ENCODE measurements at regions not wholly inside any gene's neighbourhood (a gene's known extent, or its start where the extent isn't known, plus 50 kb on each side); places are given as distances from the start of the nearest gene placed in this dataset.
"Not testable (repeated sequence)": the region's sequence is repeated elsewhere in the genome, so short reads cannot be mapped to it uniquely, and the experiment has no call there.

- Histone ChIP-seq H3K36me3 (no peaks in the 10 kb centered on the region), H3K9me3 (no peaks in the 10 kb centered on the region), H3K4me3 (no peak overlapping the region), H3K4me1 (no peaks in the 10 kb centered on the region), H3K27ac (no peak overlapping the region), H3K27me3 (no peaks in the 10 kb centered on the region), H3K9ac (ENCODE audit: low read depth in 2 of 2, low read length in 2 of 2) (no peak overlapping the region)
- intact Hi-C loops (cut with DNase I) = no loop called here
- peak; percentile 10 for DNase-seq
- TF ChIP-seq CTCF (IDR thresholded peaks at IDR 0.05) = no peak
Measured at GRCh38 chr5:135740475-135740874, 94.0 kb upstream of the SLC25A48 start.

DNA sequence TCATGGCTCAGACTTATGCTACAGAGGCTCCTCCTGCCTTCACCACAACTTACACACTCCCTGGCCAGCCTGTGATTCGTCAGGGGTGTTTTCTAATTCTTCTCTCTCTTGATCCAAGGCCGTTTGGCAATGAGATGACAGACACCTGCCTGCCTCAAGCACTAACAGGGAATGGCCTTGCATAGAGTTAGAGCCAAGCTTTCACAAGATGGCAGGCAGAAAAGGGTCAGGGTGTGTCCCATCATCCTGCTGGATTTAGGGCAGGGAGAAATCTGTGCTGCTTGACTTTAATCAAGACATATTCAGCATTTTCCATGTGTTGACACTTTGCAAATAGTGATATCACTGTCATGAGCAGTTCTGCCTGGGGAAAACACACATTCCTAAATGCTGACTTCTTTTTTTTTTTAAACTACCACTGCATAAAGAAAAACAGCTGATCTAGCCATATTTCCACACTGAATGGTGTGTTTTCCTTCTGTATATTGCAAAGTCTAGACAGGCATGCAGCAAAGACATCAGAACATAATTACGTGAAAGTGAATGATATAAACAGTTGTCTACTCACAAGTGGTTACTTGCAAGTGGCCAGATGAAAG, 95.0 kb upstream of the SLC25A48 start:
- DNase-seq = peak; percentile 14
- Histone ChIP-seq H3K4me1 (no peaks in the 10 kb centered on the region), H3K9me3 (no peaks in the 10 kb centered on the region), H3K27me3 (no peaks in the 10 kb centered on the region), H3K9ac (ENCODE audit: low read depth in 2 of 2, low read length in 2 of 2) (no peak overlapping the region), H3K27ac (no peak overlapping the region), H3K36me3 (no peaks in the 10 kb centered on the region), H3K4me3 (no peak overlapping the region)
- TF ChIP-seq CTCF (IDR thresholded peaks at IDR 0.05) = no peak
- intact Hi-C loops (cut with DNase I) = no loop called here

DNA sequence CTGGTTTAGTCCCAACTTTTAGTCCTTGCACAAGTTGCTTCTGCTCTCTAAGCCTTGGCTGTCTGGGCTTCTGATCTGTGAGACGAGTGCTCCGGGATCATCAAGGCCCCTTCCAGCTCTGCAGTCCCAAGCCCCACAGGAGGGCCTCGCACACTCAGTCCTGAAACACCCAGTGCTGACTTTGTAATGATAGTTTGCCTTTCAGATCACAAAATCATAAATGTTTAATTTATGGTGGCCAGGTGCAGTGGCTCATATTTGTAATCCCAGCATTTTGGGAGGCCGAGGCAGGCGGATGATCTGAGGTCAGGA, 95.9 kb upstream of the SLC25A48 start:
- no peak for TF ChIP-seq CTCF (IDR thresholded peaks at IDR 0.05)
- H3K4me1 ChIP-seq = no peaks in the 10 kb centered on the region
- no peak overlapping the region for H3K9ac ChIP-seq (ENCODE audit: low read depth in 2 of 2, low read length in 2 of 2)
- no peaks in the 10 kb centered on the region for H3K36me3 ChIP-seq
- H3K4me3 ChIP-seq = no peak overlapping the region
- H3K9me3 ChIP-seq = no peaks in the 10 kb centered on the region
- H3K27ac ChIP-seq = no peak overlapping the region
- intact Hi-C loops (cut with DNase I) = no loop called here
- no peaks in the 10 kb centered on the region for H3K27me3 ChIP-seq
- DNase-seq = peak; percentile 3

GRCh38 chr5:135737701-135738563, 96.5 kb upstream of the SLC25A48 start:
- Histone ChIP-seq H3K4me3 (no peak overlapping the region), H3K9me3 (no peaks in the 10 kb centered on the region), H3K9ac (ENCODE audit: low read depth in 2 of 2, low read length in 2 of 2) (no peak overlapping the region), H3K4me1 (no peaks in the 10 kb centered on the region), H3K36me3 (no peaks in the 10 kb centered on the region), H3K27me3 (no peaks in the 10 kb centered on the region), H3K27ac (no peak overlapping the region)
- DNase-seq = peak; percentile 10
- TF ChIP-seq CTCF (IDR thresholded peaks at IDR 0.05) = no peak
- intact Hi-C loops (cut with DNase I) = no loop called here

DNA sequence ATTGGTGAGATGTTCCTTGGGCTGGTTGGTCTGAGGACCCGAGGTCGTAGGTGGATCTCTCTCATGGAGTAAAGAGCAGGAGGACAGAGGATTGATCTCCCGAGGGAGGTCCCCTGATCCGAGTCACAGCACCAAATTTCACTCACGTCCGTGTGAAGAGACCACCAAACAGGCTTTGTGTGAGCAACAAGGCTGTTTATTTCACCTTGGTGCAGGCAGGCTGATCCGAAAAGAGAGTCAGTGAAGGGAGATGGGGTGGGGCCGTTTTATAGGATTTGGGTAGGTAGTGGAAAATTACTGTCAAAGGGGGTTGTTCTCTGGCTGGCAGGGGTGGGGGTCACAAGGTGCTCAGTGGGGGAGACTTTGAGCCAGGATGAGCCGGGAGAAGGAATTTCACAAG, 97.5 kb upstream of the SLC25A48 start:
- H3K9me3 ChIP-seq; H3K27me3 ChIP-seq; H3K36me3 ChIP-seq; H3K4me3 ChIP-seq; intact Hi-C loops (cut with DNase I); H3K27ac ChIP-seq; H3K4me1 ChIP-seq; H3K9ac ChIP-seq (ENCODE audit: low read depth in 2 of 2, low read length in 2 of 2): not testable (repeated sequence)
- peak; percentile 7 for DNase-seq

DNA sequence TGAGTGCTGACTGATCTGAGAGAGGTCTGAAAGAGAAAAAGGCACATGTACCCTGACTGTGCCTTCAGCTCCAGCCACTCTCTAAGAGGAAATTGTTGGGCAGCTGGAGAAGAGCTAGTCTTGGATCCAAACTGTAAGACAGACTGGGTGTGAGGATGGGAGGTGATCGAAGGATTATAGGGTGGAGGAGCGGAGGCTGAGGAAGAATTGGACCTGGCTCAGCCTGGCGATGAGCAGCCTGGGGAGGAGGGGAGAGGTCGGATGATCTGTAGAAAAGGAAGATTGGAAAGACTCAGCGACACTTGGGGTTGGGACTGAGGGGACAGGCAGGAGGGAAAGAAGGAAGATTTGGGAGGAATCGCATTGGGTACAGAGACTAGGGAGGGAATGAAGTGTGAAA, 98.6 kb upstream of the SLC25A48 start:
- TF ChIP-seq CTCF (IDR thresholded peaks at IDR 0.05) = no peak
- DNase-seq = peak; percentile 1
- H3K9me3 ChIP-seq = no peaks in the 10 kb centered on the region
- intact Hi-C loops (cut with DNase I) = no loop called here
- H3K27me3 ChIP-seq = no peaks in the 10 kb centered on the region
- no peaks in the 10 kb centered on the region for H3K36me3 ChIP-seq
- no peak overlapping the region for H3K27ac ChIP-seq
- H3K4me3 ChIP-seq = no peak overlapping the region
- no peaks in the 10 kb centered on the region for H3K4me1 ChIP-seq
- H3K9ac ChIP-seq (ENCODE audit: low read depth in 2 of 2, low read length in 2 of 2) = no peak overlapping the region

- intact Hi-C loops (cut with DNase I); H3K9me3 ChIP-seq; H3K27me3 ChIP-seq; H3K36me3 ChIP-seq; H3K9ac ChIP-seq (ENCODE audit: low read depth in 2 of 2, low read length in 2 of 2); H3K27ac ChIP-seq; H3K4me1 ChIP-seq; H3K4me3 ChIP-seq: not testable (repeated sequence)
- DNase-seq = peak; percentile 5
Measured at GRCh38 chr5:135734956-135735355, 99.5 kb upstream of the SLC25A48 start.

DNA sequence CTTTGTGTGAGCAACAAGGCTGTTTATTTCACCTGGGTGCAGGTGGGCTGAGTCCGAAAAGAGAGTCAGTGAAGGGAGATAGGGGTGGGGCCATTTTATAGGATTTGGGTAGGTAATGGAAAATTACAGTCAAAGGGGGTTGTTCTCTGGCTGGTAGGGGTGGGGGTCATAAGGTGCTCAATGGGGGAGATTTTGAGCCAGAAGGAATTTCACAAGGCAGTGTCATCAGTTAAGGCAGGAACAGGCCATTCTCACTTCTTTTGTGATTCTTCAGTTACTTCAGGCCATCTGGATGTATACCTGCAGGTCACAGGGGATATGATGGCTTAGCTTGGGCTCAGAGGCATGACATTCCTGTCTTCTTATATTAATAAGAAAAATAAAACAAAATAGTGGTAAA, 103.4 kb upstream of the SLC25A48 start:
- H3K4me3 ChIP-seq; H3K27me3 ChIP-seq; H3K9me3 ChIP-seq; DNase-seq; H3K36me3 ChIP-seq; intact Hi-C loops (cut with DNase I); H3K9ac ChIP-seq (ENCODE audit: low read depth in 2 of 2, low read length in 2 of 2); H3K4me1 ChIP-seq; H3K27ac ChIP-seq: not testable (repeated sequence)

DNA sequence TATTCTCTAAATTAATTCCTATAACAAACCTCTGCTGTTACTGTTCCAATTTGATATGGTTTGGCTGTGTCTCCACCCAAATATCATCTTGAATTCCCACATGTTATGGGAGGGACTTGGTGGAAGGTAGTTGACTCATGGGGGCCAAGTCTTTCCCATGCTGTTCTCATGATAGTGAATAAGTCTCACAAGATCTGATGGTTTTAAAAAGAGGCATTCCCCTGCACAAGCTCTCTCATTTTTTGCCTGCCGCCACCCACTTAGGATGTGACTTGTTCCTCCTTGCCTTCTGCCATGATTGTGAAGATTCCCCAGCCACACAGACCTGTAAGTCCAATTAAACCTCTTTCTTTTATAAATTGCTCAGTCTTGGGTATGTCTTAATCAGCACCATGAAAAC, 104.3 kb upstream of the SLC25A48 start:
- H3K36me3 ChIP-seq; H3K9ac ChIP-seq (ENCODE audit: low read depth in 2 of 2, low read length in 2 of 2); H3K27me3 ChIP-seq; DNase-seq; H3K4me3 ChIP-seq; H3K9me3 ChIP-seq; H3K27ac ChIP-seq; intact Hi-C loops (cut with DNase I); H3K4me1 ChIP-seq: not testable (repeated sequence)

Data from colonic mucosa (tissue), 4 donors.